Stimulated activated CD8-positive, alpha-beta memory T cell treated with anti-CD3 and anti-CD28 coated beads, Interleukin-15, amount 100 ng/mL, for 4 hours (primary cell): ENCODE measurements at regions not wholly inside any gene's neighbourhood (a gene's known extent, or its start where the extent isn't known, plus 50 kb on each side); places are given as distances from the start of the nearest gene placed in this dataset.
"Not testable (repeated sequence)": the region's sequence is repeated elsewhere in the genome, so short reads cannot be mapped to it uniquely, and the experiment has no call there.

Source experiments
- DNase-seq, 2 donors: peaks; one replicate each; pipeline ENCODE4 v3.0.0-alpha.2; 2020; ENCODE audit warnings: low read depth in 2 of 2

GRCh38 chr9:18023332-18023731 lies 444.5 kb downstream of the SH3GL2 start:
- no peak for DNase-seq

- DNase-seq = no peak
These were observed 441.3 kb upstream of the ADAMTSL1 start for GRCh38 chr9:18032636-18033035.

GRCh38 chr9:18036422-18037187 lies 437.3 kb upstream of the ADAMTSL1 start:
- no peak for DNase-seq

GRCh38 chr9:18037981-18038380 lies 436.0 kb upstream of the ADAMTSL1 start:
- DNase-seq = no peak

GRCh38 chr9:18040327-18040726 lies 433.6 kb upstream of the ADAMTSL1 start:
- DNase-seq = no peak

GRCh38 chr9:18043978-18044377 lies 430.0 kb upstream of the ADAMTSL1 start:
- no peak for DNase-seq

- no peak for DNase-seq
These were observed 428.6 kb upstream of the ADAMTSL1 start for GRCh38 chr9:18045326-18045725.

- no peak for DNase-seq
These were observed 427.9 kb upstream of the ADAMTSL1 start for GRCh38 chr9:18046068-18046467.

- no peak for DNase-seq
These were observed 422.3 kb upstream of the ADAMTSL1 start for GRCh38 chr9:18051638-18052037.

- DNase-seq = no peak
These were observed 421.9 kb upstream of the ADAMTSL1 start for GRCh38 chr9:18052060-18052459.

GRCh38 chr9:18056269-18056992 lies 417.5 kb upstream of the ADAMTSL1 start:
- no peak for DNase-seq

- DNase-seq = no peak
These were observed 417.0 kb upstream of the ADAMTSL1 start for GRCh38 chr9:18056993-18057369.

GRCh38 chr9:18058564-18059442 lies 415.1 kb upstream of the ADAMTSL1 start:
- DNase-seq = no peak

- DNase-seq = no peak
These were observed 414.5 kb upstream of the ADAMTSL1 start for GRCh38 chr9:18059447-18059846.

- no peak for DNase-seq
These were observed 413.6 kb upstream of the ADAMTSL1 start for GRCh38 chr9:18060269-18060934.

- no peak for DNase-seq
These were observed 412.6 kb upstream of the ADAMTSL1 start for GRCh38 chr9:18061332-18061731.

GRCh38 chr9:18061856-18062255 lies 412.1 kb upstream of the ADAMTSL1 start:
- DNase-seq = no peak

GRCh38 chr9:18063856-18064390 lies 410.0 kb upstream of the ADAMTSL1 start:
- no peak for DNase-seq

GRCh38 chr9:18066608-18067007 lies 407.3 kb upstream of the ADAMTSL1 start:
- DNase-seq = not testable (repeated sequence)

- DNase-seq = no peak
These were observed 406.3 kb upstream of the ADAMTSL1 start for GRCh38 chr9:18067548-18068120.

- no peak for DNase-seq
These were observed 405.1 kb upstream of the ADAMTSL1 start for GRCh38 chr9:18068900-18069299.
